ENCODE measurements at regions not wholly inside any gene's neighbourhood (a gene's known extent, or its start where the extent isn't known, plus 50 kb on each side); places are given as distances from the start of the nearest gene placed in this dataset.

- DNase-seq: no peak
- Histone ChIP-seq H3K27ac (ENCODE audit: low read length) (no peak overlapping the region), H3K9me3 (replicated peaks; ENCODE audit: control insufficient read depth, low read depth, low read length) (no peaks in the 10 kb centered on the region), H3K4me3 (ENCODE audit: low read length) (no peak overlapping the region), H3K4me1 (ENCODE audit: control insufficient read depth, insufficient read depth, low read length) (no peaks in the 10 kb centered on the region), H3K36me3 (ENCODE audit: control insufficient read depth, insufficient read depth, low read length) (no peaks in the 10 kb centered on the region), H3K27me3 (ENCODE audit: control insufficient read depth, insufficient read depth, low read length) (no peaks in the 10 kb centered on the region)
- WGBS (ENCODE audit: insufficient coverage): 31% methylated on average over 4 of the region's 4 CpGs
These were observed 351.9 kb downstream of the PCDH18 start for GRCh38 chr4:137180349-137180748.

- Histone ChIP-seq H3K27me3 (ENCODE audit: control insufficient read depth, insufficient read depth, low read length) (no peaks in the 10 kb centered on the region), H3K9me3 (replicated peaks; ENCODE audit: control insufficient read depth, low read depth, low read length) (no peaks in the 10 kb centered on the region), H3K4me3 (ENCODE audit: low read length) (no peak overlapping the region), H3K36me3 (ENCODE audit: control insufficient read depth, insufficient read depth, low read length) (no peaks in the 10 kb centered on the region), H3K4me1 (ENCODE audit: control insufficient read depth, insufficient read depth, low read length) (no peaks in the 10 kb centered on the region), H3K27ac (ENCODE audit: low read length) (no peak overlapping the region)
- no CpG with 5 or more reads among the region's 1 CpG for WGBS (ENCODE audit: insufficient coverage)
- DNase-seq: no peak
These were observed 375.5 kb downstream of the PCDH18 start for GRCh38 chr4:137156807-137157206.

- Histone ChIP-seq H3K9me3 (replicated peaks; ENCODE audit: control insufficient read depth, low read depth, low read length) (no peaks in the 10 kb centered on the region), H3K4me1 (ENCODE audit: control insufficient read depth, insufficient read depth, low read length) (no peaks in the 10 kb centered on the region), H3K4me3 (ENCODE audit: low read length) (no peak overlapping the region), H3K27ac (ENCODE audit: low read length) (no peak overlapping the region), H3K27me3 (ENCODE audit: control insufficient read depth, insufficient read depth, low read length) (no peaks in the 10 kb centered on the region), H3K36me3 (ENCODE audit: control insufficient read depth, insufficient read depth, low read length) (no peaks in the 10 kb centered on the region)
- DNase-seq: no peak
- WGBS (ENCODE audit: insufficient coverage): no CpG with 5 or more reads among the region's 1 CpG
These were observed 376.2 kb downstream of the PCDH18 start for GRCh38 chr4:137156054-137156453.

- Histone ChIP-seq H3K27ac (ENCODE audit: low read length) (no peak overlapping the region), H3K36me3 (ENCODE audit: control insufficient read depth, insufficient read depth, low read length) (no peaks in the 10 kb centered on the region), H3K4me1 (ENCODE audit: control insufficient read depth, insufficient read depth, low read length) (no peaks in the 10 kb centered on the region), H3K9me3 (replicated peaks; ENCODE audit: control insufficient read depth, low read depth, low read length) (no peaks in the 10 kb centered on the region), H3K27me3 (ENCODE audit: control insufficient read depth, insufficient read depth, low read length) (no peaks in the 10 kb centered on the region), H3K4me3 (ENCODE audit: low read length) (no peak overlapping the region)
- DNase-seq: no peak
These were observed 401.1 kb downstream of the PCDH18 start for GRCh38 chr4:137131201-137131600.

GRCh38 chr4:137129845-137130244 is 402.4 kb downstream of the PCDH18 start:
- peaks cover 2% of the 10 kb centered on the region for H3K4me1 ChIP-seq (ENCODE audit: control insufficient read depth, insufficient read depth, low read length)
- no peak overlapping the region for H3K4me3 ChIP-seq (ENCODE audit: low read length)
- DNase-seq: no peak
- H3K27me3 ChIP-seq (ENCODE audit: control insufficient read depth, insufficient read depth, low read length): no peaks in the 10 kb centered on the region
- no peaks in the 10 kb centered on the region for H3K36me3 ChIP-seq (ENCODE audit: control insufficient read depth, insufficient read depth, low read length)
- no peaks in the 10 kb centered on the region for H3K9me3 ChIP-seq (replicated peaks; ENCODE audit: control insufficient read depth, low read depth, low read length)
- H3K27ac ChIP-seq (ENCODE audit: low read length): no peak overlapping the region
- WGBS (ENCODE audit: insufficient coverage): 100% methylated on average over 1 of the region's 1 CpG

DNA sequence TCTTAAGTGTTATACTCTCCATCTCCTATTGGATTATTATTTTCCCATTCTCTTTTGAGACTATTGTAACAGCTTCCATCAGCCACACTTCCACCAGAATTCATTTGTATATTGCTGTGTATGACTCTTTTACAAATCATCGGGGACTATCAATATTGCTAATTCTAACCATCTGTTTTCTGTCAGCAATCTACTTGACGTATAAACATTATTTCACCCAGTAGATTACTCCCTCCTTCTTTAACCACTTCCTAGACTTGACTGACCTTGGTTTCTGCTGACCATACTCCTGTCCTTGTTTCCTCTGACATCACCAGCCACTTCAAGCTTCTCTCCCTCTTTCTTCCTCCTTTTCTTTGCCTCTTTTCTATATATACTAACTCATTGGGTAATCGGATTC is 402.9 kb downstream of the PCDH18 start:
- H3K27me3 ChIP-seq (ENCODE audit: control insufficient read depth, insufficient read depth, low read length): no peaks in the 10 kb centered on the region
- DNase-seq: peak; percentile 19
- WGBS (ENCODE audit: insufficient coverage): 34% methylated on average over 2 of the region's 3 CpGs

GRCh38 chr4:137125011-137125410 is 407.3 kb downstream of the PCDH18 start:
- H3K9me3 ChIP-seq (replicated peaks; ENCODE audit: control insufficient read depth, low read depth, low read length): no peaks in the 10 kb centered on the region
- WGBS (ENCODE audit: insufficient coverage): no CpG with 5 or more reads among the region's 3 CpGs
- H3K27me3 ChIP-seq (ENCODE audit: control insufficient read depth, insufficient read depth, low read length): no peaks in the 10 kb centered on the region
- DNase-seq: peak; percentile 42
- peaks cover 2% of the 10 kb centered on the region for H3K4me1 ChIP-seq (ENCODE audit: control insufficient read depth, insufficient read depth, low read length)
- no peak overlapping the region for H3K27ac ChIP-seq (ENCODE audit: low read length)
- no peaks in the 10 kb centered on the region for H3K36me3 ChIP-seq (ENCODE audit: control insufficient read depth, insufficient read depth, low read length)
- H3K4me3 ChIP-seq (ENCODE audit: low read length): peak overlapping the region; percentile 31

More for the DNA sequence above, 402.9 kb downstream of the PCDH18 start:
- Histone ChIP-seq H3K4me3 (ENCODE audit: low read length) (no peak overlapping the region), H3K4me1 (ENCODE audit: control insufficient read depth, insufficient read depth, low read length) (peaks cover 2% of the 10 kb centered on the region), H3K36me3 (ENCODE audit: control insufficient read depth, insufficient read depth, low read length) (no peaks in the 10 kb centered on the region), H3K9me3 (replicated peaks; ENCODE audit: control insufficient read depth, low read depth, low read length) (no peaks in the 10 kb centered on the region), H3K27ac (ENCODE audit: low read length) (no peak overlapping the region)

DNA sequence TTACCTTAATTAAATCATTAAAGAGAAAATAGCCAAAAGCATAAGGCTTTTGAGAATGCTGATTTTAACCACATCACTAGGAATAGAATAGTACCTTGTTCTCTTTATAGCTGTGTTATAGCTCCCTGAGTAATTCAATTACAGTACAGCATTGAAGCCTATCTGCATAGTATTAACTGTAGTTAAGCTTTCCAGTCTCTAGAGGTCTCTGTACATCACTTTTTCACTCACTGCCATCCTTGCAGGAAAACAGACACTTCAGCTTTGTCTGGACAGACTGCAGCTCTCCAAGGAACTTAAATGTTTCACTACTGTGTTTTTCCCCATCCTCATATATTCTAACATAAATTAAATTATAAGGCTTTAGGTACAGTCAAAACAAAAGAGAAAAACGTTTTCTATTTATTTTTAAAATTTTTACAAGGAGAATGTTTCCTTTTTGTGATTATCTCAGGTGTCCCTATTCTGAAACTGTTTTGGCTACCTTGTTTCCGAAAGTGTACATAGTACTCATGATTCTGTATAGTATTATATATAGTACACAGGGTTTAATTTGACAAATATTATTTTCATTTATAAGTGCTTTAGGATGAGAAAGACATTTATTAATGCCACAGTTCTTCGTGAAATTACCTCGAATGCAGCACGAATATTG is 407.9 kb downstream of the PCDH18 start:
- no peaks in the 10 kb centered on the region for H3K36me3 ChIP-seq (ENCODE audit: control insufficient read depth, insufficient read depth, low read length)
- H3K4me1 ChIP-seq (ENCODE audit: control insufficient read depth, insufficient read depth, low read length): peaks cover 2% of the 10 kb centered on the region
- no peaks in the 10 kb centered on the region for H3K9me3 ChIP-seq (replicated peaks; ENCODE audit: control insufficient read depth, low read depth, low read length)
- no peaks in the 10 kb centered on the region for H3K27me3 ChIP-seq (ENCODE audit: control insufficient read depth, insufficient read depth, low read length)
- peak overlapping the region; percentile 31 for H3K4me3 ChIP-seq (ENCODE audit: low read length)
- DNase-seq: peak; percentile 81
- WGBS (ENCODE audit: insufficient coverage): no CpG with 5 or more reads among the region's 5 CpGs
- no peak overlapping the region for H3K27ac ChIP-seq (ENCODE audit: low read length)

DNA sequence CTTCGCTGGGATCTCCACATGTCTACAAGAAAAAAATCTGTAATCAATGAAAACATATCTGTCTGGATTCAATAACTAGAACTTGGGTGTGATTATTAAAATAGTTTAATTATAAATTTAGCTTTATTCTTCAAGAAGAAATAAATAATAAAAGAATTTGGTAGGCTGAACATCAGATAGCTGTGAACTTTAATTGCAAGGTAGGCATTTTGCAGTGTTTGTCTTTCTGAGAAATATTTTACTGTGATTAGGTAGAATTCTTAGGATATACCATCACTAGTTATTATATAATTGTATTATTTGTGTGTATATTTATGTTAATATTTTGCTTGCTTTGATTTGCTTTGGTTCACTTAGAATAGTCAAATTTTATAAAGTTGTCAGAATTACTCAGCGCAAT is 409.4 kb downstream of the PCDH18 start:
- DNase-seq: no peak
- Histone ChIP-seq H3K4me3 (ENCODE audit: low read length) (no peak overlapping the region), H3K4me1 (ENCODE audit: control insufficient read depth, insufficient read depth, low read length) (peaks cover 2% of the 10 kb centered on the region), H3K27me3 (ENCODE audit: control insufficient read depth, insufficient read depth, low read length) (no peaks in the 10 kb centered on the region), H3K36me3 (ENCODE audit: control insufficient read depth, insufficient read depth, low read length) (no peaks in the 10 kb centered on the region), H3K27ac (ENCODE audit: low read length) (no peak overlapping the region), H3K9me3 (replicated peaks; ENCODE audit: control insufficient read depth, low read depth, low read length) (no peaks in the 10 kb centered on the region)
- WGBS (ENCODE audit: insufficient coverage): no CpG with 5 or more reads among the region's 2 CpGs

GRCh38 chr4:137116144-137116543 is 416.1 kb downstream of the PCDH18 start:
- Histone ChIP-seq H3K4me3 (ENCODE audit: low read length) (no peak overlapping the region), H3K27me3 (ENCODE audit: control insufficient read depth, insufficient read depth, low read length) (no peaks in the 10 kb centered on the region), H3K36me3 (ENCODE audit: control insufficient read depth, insufficient read depth, low read length) (no peaks in the 10 kb centered on the region), H3K4me1 (ENCODE audit: control insufficient read depth, insufficient read depth, low read length) (no peaks in the 10 kb centered on the region), H3K27ac (ENCODE audit: low read length) (no peak overlapping the region), H3K9me3 (replicated peaks; ENCODE audit: control insufficient read depth, low read depth, low read length) (no peaks in the 10 kb centered on the region)
- no peak for DNase-seq
- no CpG with 5 or more reads among the region's 3 CpGs for WGBS (ENCODE audit: insufficient coverage)

DNA sequence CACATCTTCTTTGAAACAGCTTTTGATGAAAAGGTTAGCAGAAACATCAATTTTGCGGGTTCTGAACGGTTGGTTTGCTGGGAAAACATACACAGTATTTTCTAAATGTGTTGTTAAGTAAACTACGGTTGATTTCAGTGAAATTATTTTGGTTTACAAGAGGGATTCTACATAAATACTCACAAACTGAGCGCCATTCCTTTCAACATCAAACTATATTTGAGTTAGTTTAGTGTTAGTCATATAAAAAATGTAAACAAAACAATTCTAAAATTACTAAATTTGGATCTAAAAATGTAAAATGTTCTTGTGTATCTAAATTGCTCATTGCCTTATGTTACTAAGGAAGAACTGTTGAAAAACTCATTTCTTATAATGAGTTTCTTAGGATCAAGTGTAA is 425.6 kb downstream of the PCDH18 start:
- Histone ChIP-seq H3K27me3 (ENCODE audit: control insufficient read depth, insufficient read depth, low read length) (no peaks in the 10 kb centered on the region), H3K27ac (ENCODE audit: low read length) (no peak overlapping the region), H3K36me3 (ENCODE audit: control insufficient read depth, insufficient read depth, low read length) (no peaks in the 10 kb centered on the region), H3K4me1 (ENCODE audit: control insufficient read depth, insufficient read depth, low read length) (no peaks in the 10 kb centered on the region), H3K4me3 (ENCODE audit: low read length) (no peak overlapping the region), H3K9me3 (replicated peaks; ENCODE audit: control insufficient read depth, low read depth, low read length) (no peaks in the 10 kb centered on the region)
- no peak for DNase-seq
- WGBS (ENCODE audit: insufficient coverage): 90% methylated on average over 2 of the region's 4 CpGs

Measured in muscle of leg (tissue), 3 donors.